Esophagus muscularis mucosa (tissue), 3 donors: ENCODE measurements at regions not wholly inside any gene's neighbourhood (a gene's known extent, or its start where the extent isn't known, plus 50 kb on each side); places are given as distances from the start of the nearest gene placed in this dataset.

Experiments
- CTCF ChIP-seq, 3 experiments: fragments of 200-600 bp in 2 of 3; fragments of 450-650 bp in 1 of 3; sonication (generic) in 2 of 3; IDR thresholded peaks; one replicate each; pipeline ENCODE4 v1.5.1; 2017 to 2019; ENCODE audit warnings: antibody characterized with exemption in 3 of 3, mild to moderate bottlenecking in 2 of 3, moderate library complexity in 1 of 3
- EP300 ChIP-seq: sonication (generic); formaldehyde crosslinking; IDR thresholded peaks from one replicate; pipeline ENCODE4 v1.6.1; 2017; ENCODE audit warnings: antibody characterized with exemption

- TF ChIP-seq CTCF (IDR thresholded peaks at IDR 0.05) (no peak), EP300 (no peak)
Measured at GRCh38 chr6:139457476-139457875, 83.0 kb upstream of the CITED2 start.
